ENCODE measurements at regions not wholly inside any gene's neighbourhood (a gene's known extent, or its start where the extent isn't known, plus 50 kb on each side); places are given as distances from the start of the nearest gene placed in this dataset.
"Not testable (repeated sequence)": the region's sequence is repeated elsewhere in the genome, so short reads cannot be mapped to it uniquely, and the experiment has no call there.

GRCh38 chr2:2898744-2899143 is 478.9 kb downstream of the EIPR1 start:
- DNase-seq (ENCODE audit: low spot score) (no peak), ATAC-seq (ENCODE audit: low read depth) (no peak)
- Histone ChIP-seq H3K4me3 (ENCODE audit: severe bottlenecking) (no peak overlapping the region), H3K36me3 (ENCODE audit: low read depth) (no peaks in the 10 kb centered on the region), H3K4me1 (ENCODE audit: insufficient read depth, poor library complexity, severe bottlenecking) (no peaks in the 10 kb centered on the region), H3K27me3 (ENCODE audit: insufficient read depth, poor library complexity, severe bottlenecking) (no peaks in the 10 kb centered on the region), H3K9me3 (ENCODE audit: severe bottlenecking) (no peaks in the 10 kb centered on the region), H3K27ac (ENCODE audit: poor library complexity, severe bottlenecking) (no peak overlapping the region)
- TF ChIP-seq CTCF (IDR thresholded peaks at IDR 0.05; ENCODE audit: poor library complexity, severe bottlenecking) = no peak

- ATAC-seq (ENCODE audit: low read depth) = no peak
- Histone ChIP-seq H3K4me3 (ENCODE audit: severe bottlenecking) (no peak overlapping the region), H3K27ac (ENCODE audit: poor library complexity, severe bottlenecking) (no peak overlapping the region), H3K36me3 (ENCODE audit: low read depth) (no peaks in the 10 kb centered on the region), H3K9me3 (ENCODE audit: severe bottlenecking) (no peaks in the 10 kb centered on the region), H3K4me1 (ENCODE audit: insufficient read depth, poor library complexity, severe bottlenecking) (no peaks in the 10 kb centered on the region), H3K27me3 (ENCODE audit: insufficient read depth, poor library complexity, severe bottlenecking) (no peaks in the 10 kb centered on the region)
- no peak for DNase-seq (ENCODE audit: low spot score)
- no peak for TF ChIP-seq CTCF (IDR thresholded peaks at IDR 0.05; ENCODE audit: poor library complexity, severe bottlenecking)
These were observed 481.0 kb downstream of the EIPR1 start for GRCh38 chr2:2896643-2897042.

- ATAC-seq (ENCODE audit: low read depth) = no peak
These were observed 481.6 kb downstream of the EIPR1 start for GRCh38 chr2:2896011-2896410.

GRCh38 chr2:2894011-2894410 is 483.6 kb downstream of the EIPR1 start:
- not testable (repeated sequence) for ATAC-seq (ENCODE audit: low read depth); H3K4me3 ChIP-seq (ENCODE audit: severe bottlenecking); H3K9me3 ChIP-seq (ENCODE audit: severe bottlenecking); H3K4me1 ChIP-seq (ENCODE audit: insufficient read depth, poor library complexity, severe bottlenecking); H3K27ac ChIP-seq (ENCODE audit: poor library complexity, severe bottlenecking); H3K36me3 ChIP-seq (ENCODE audit: low read depth); DNase-seq (ENCODE audit: low spot score); H3K27me3 ChIP-seq (ENCODE audit: insufficient read depth, poor library complexity, severe bottlenecking)

More at GRCh38 chr2:2896011-2896410, 481.6 kb downstream of the EIPR1 start:
- Histone ChIP-seq H3K27me3 (ENCODE audit: insufficient read depth, poor library complexity, severe bottlenecking) (no peaks in the 10 kb centered on the region), H3K36me3 (ENCODE audit: low read depth) (no peaks in the 10 kb centered on the region), H3K27ac (ENCODE audit: poor library complexity, severe bottlenecking) (no peak overlapping the region), H3K4me1 (ENCODE audit: insufficient read depth, poor library complexity, severe bottlenecking) (no peaks in the 10 kb centered on the region), H3K4me3 (ENCODE audit: severe bottlenecking) (no peak overlapping the region), H3K9me3 (ENCODE audit: severe bottlenecking) (no peaks in the 10 kb centered on the region)
- DNase-seq (ENCODE audit: low spot score) = no peak
- no peak for TF ChIP-seq CTCF (IDR thresholded peaks at IDR 0.05; ENCODE audit: poor library complexity, severe bottlenecking)

- Histone ChIP-seq H3K36me3 (ENCODE audit: low read depth) (no peaks in the 10 kb centered on the region), H3K27me3 (ENCODE audit: insufficient read depth, poor library complexity, severe bottlenecking) (no peaks in the 10 kb centered on the region), H3K9me3 (ENCODE audit: severe bottlenecking) (no peaks in the 10 kb centered on the region), H3K27ac (ENCODE audit: poor library complexity, severe bottlenecking) (no peak overlapping the region), H3K4me3 (ENCODE audit: severe bottlenecking) (no peak overlapping the region), H3K4me1 (ENCODE audit: insufficient read depth, poor library complexity, severe bottlenecking) (no peaks in the 10 kb centered on the region)
- TF ChIP-seq CTCF (IDR thresholded peaks at IDR 0.05; ENCODE audit: poor library complexity, severe bottlenecking) = no peak
- no peak for DNase-seq (ENCODE audit: low spot score)
- ATAC-seq (ENCODE audit: low read depth) = no peak
These were observed 484.7 kb downstream of the EIPR1 start for GRCh38 chr2:2892892-2893291.

Data from RWPE2 (cell line).